Neural cell (in vitro differentiated cells): ENCODE measurements at regions not wholly inside any gene's neighbourhood (a gene's known extent, or its start where the extent isn't known, plus 50 kb on each side); places are given as distances from the start of the nearest gene placed in this dataset.

ENCODE experiments used
- H2AFZ ChIP-seq: fragments of 200-600, 300-800 bp; sonication (generic), shearing (Covaris generic); 2 replicates; pipeline ENCODE4 v1.6.0; 2014; ENCODE audit warnings: low read depth, mild to moderate bottlenecking, antibody characterized with exemption, low read length, moderate library complexity
- H3F3A ChIP-seq: fragments of 200-600 bp; shearing (Covaris generic); 2 replicates; pipeline ENCODE4 v1.6.1; 2016; ENCODE audit warnings: mild to moderate bottlenecking, moderate library complexity, mixed read lengths, antibody characterized with exemption, low read length; ENCODE audit not compliant: insufficient read depth, poor library complexity, severe bottlenecking
- H3K27ac ChIP-seq: fragments of 200-600, 300-800 bp; sonication (generic), shearing (Covaris generic); 2 replicates; pipeline ENCODE4 v1.5.1; 2014; ENCODE audit warnings: mild to moderate bottlenecking, low read length, moderate library complexity
- H3K27me3 ChIP-seq: fragments of 300-800, 200-600 bp; sonication (generic), shearing (Covaris generic); 2 replicates; pipeline ENCODE4 v1.6.0; 2014; ENCODE audit warnings: mild to moderate bottlenecking, low read depth, low read length, moderate library complexity; ENCODE audit not compliant: insufficient read depth
- H3K36me3 ChIP-seq: fragments of 300-800, 200-600 bp; sonication (generic), shearing (Covaris generic); 2 replicates; pipeline ENCODE4 v1.5.1; 2014; ENCODE audit warnings: mild to moderate bottlenecking, antibody characterized with exemption, low read length, moderate library complexity; ENCODE audit not compliant: insufficient read depth
- H3K4me2 ChIP-seq: fragments of 300-800, 200-600 bp; sonication (generic), shearing (Covaris generic); 2 replicates; pipeline ENCODE4 v1.6.0; 2014; ENCODE audit warnings: mild to moderate bottlenecking, low read length
- H3K4me3 ChIP-seq: fragments of 300-800, 200-600 bp; sonication (generic), shearing (Covaris generic); 2 replicates; pipeline ENCODE4 v1.5.1; 2014; ENCODE audit warnings: mild to moderate bottlenecking, low read length, moderate library complexity
- H3K79me2 ChIP-seq: fragments of 200-600 bp; shearing (Covaris generic); replicated peaks from 2 replicates; pipeline ENCODE4 v1.6.0; 2014; ENCODE audit warnings: mild to moderate bottlenecking, low read length, moderate library complexity; ENCODE audit not compliant: insufficient read depth
- H3K9ac ChIP-seq: fragments of 300-800, 200-600 bp; sonication (generic), shearing (Covaris generic); 2 replicates; pipeline ENCODE4 v1.6.1; 2016; ENCODE audit warnings: mild to moderate bottlenecking, low read length, mixed read lengths
- H3K9me2 ChIP-seq: fragments of 200-600 bp; shearing (Covaris generic); 2 replicates; pipeline ENCODE4 v1.6.1; 2016; ENCODE audit warnings: mild to moderate bottlenecking, low read length, mixed read lengths; ENCODE audit not compliant: insufficient read depth
- H3K9me3 ChIP-seq: fragments of 200-600, 300-800 bp; sonication (generic), shearing (Covaris generic); 2 replicates; pipeline ENCODE4 v1.6.1; 2016; ENCODE audit warnings: mild to moderate bottlenecking, mixed run types, low read length, moderate library complexity, mixed read lengths
- H4K20me1 ChIP-seq: fragments of 200-600 bp; shearing (Covaris generic); 2 replicates; pipeline ENCODE4 v1.6.1; 2016; ENCODE audit warnings: mild to moderate bottlenecking, mixed run types; ENCODE audit not compliant: insufficient read depth
- CTCF ChIP-seq: fragments of 450-650 bp; IDR thresholded peaks from 2 replicates; pipeline ENCODE4 v1.5.1; 2014; ENCODE audit warnings: antibody characterized with exemption, mild to moderate bottlenecking, moderate library complexity; ENCODE audit not compliant: poor library complexity, severe bottlenecking
- EP300 ChIP-seq: fragments of 450-650 bp; conservative IDR thresholded peaks from 2 replicates; pipeline ENCODE4 v1.6.1; 2014; ENCODE audit warnings: antibody characterized with exemption, mild to moderate bottlenecking, moderate library complexity; ENCODE audit not compliant: poor library complexity, severe bottlenecking
- EZH2 ChIP-seq: fragments of 200-600, 300-800 bp; shearing (Covaris generic), sonication (generic); IDR thresholded peaks from 2 replicates; pipeline ENCODE4 v1.6.1; 2014; ENCODE audit warnings: antibody characterized with exemption, low read length, borderline replicate concordance, mild to moderate bottlenecking; ENCODE audit not compliant: insufficient read depth, poor library complexity, severe bottlenecking
- MXI1 ChIP-seq: fragments of 450-650 bp; conservative IDR thresholded peaks from 2 replicates; pipeline ENCODE4 v1.6.1; 2014; ENCODE audit warnings: antibody characterized with exemption, mild to moderate bottlenecking; ENCODE audit not compliant: poor library complexity, severe bottlenecking
- POLR2AphosphoS5 ChIP-seq: IDR thresholded peaks from 2 replicates; pipeline ENCODE4 v1.6.1; 2012
- RAD21 ChIP-seq: fragments of 450-650 bp; conservative IDR thresholded peaks from 2 replicates; pipeline ENCODE4 v1.6.1; 2014; ENCODE audit warnings: antibody characterized with exemption, mild to moderate bottlenecking, moderate library complexity
- REST ChIP-seq: IDR thresholded peaks from 2 replicates; pipeline ENCODE4 v1.6.1; 2012; ENCODE audit warnings: borderline replicate concordance
- SMC3 ChIP-seq: fragments of 450-650 bp; conservative IDR thresholded peaks from 2 replicates; pipeline ENCODE4 v1.6.1; 2014; ENCODE audit warnings: antibody characterized with exemption, mild to moderate bottlenecking, moderate library complexity; ENCODE audit not compliant: poor library complexity
- TAF1 ChIP-seq: IDR thresholded peaks from 2 replicates; pipeline ENCODE4 v1.6.1; 2012; ENCODE audit warnings: low read depth

GRCh38 chr10:63889803-63890202 is 368.6 kb downstream of the REEP3 start:
- Histone ChIP-seq H3K4me3 (no peak overlapping the region), H3K36me3 (no peaks in the 10 kb centered on the region), H3K9me3 (no peaks in the 10 kb centered on the region), H3K27me3 (no peaks in the 10 kb centered on the region), H3K9ac (no peak overlapping the region), H3K4me2 (no peak overlapping the region), H2AFZ (no peak overlapping the region), H4K20me1 (no peaks in the 10 kb centered on the region), H3K9me2 (no peaks in the 10 kb centered on the region), H3K27ac (no peak overlapping the region), H3K79me2 (no peaks in the 10 kb centered on the region), H3F3A (no peaks in the 10 kb centered on the region)
- TF ChIP-seq EP300 (no peak), POLR2AphosphoS5 (no peak), EZH2 (no peak), SMC3 (no peak), REST (peak; percentile 57), MXI1 (no peak), TAF1 (no peak)

- H3K9ac ChIP-seq: no peak overlapping the region
- no peak overlapping the region for H3K4me2 ChIP-seq
- no peaks in the 10 kb centered on the region for H3K9me3 ChIP-seq
- no peak overlapping the region for H3K4me3 ChIP-seq
- no peaks in the 10 kb centered on the region for H3F3A ChIP-seq
- no peaks in the 10 kb centered on the region for H3K27me3 ChIP-seq
- no peaks in the 10 kb centered on the region for H3K9me2 ChIP-seq
- no peak for TF ChIP-seq MXI1
- TF ChIP-seq CTCF: no peak
- TF ChIP-seq EZH2: no peak
- no peak for TF ChIP-seq RAD21
- TF ChIP-seq REST: no peak
- no peak for TF ChIP-seq EP300
- TF ChIP-seq POLR2AphosphoS5: no peak
- no peak for TF ChIP-seq SMC3
- no peak for TF ChIP-seq TAF1
- H3K79me2 ChIP-seq: no peaks in the 10 kb centered on the region
- no peaks in the 10 kb centered on the region for H4K20me1 ChIP-seq
- H3K36me3 ChIP-seq: no peaks in the 10 kb centered on the region
- no peak overlapping the region for H2AFZ ChIP-seq
- H3K27ac ChIP-seq: no peak overlapping the region
These were observed 375.8 kb downstream of the REEP3 start for GRCh38 chr10:63896992-63897391.
